ENCODE measurements at regions not wholly inside any gene's neighbourhood (a gene's known extent, or its start where the extent isn't known, plus 50 kb on each side); places are given as distances from the start of the nearest gene placed in this dataset.
"Not testable (repeated sequence)": the region's sequence is repeated elsewhere in the genome, so short reads cannot be mapped to it uniquely, and the experiment has no call there.

DNA sequence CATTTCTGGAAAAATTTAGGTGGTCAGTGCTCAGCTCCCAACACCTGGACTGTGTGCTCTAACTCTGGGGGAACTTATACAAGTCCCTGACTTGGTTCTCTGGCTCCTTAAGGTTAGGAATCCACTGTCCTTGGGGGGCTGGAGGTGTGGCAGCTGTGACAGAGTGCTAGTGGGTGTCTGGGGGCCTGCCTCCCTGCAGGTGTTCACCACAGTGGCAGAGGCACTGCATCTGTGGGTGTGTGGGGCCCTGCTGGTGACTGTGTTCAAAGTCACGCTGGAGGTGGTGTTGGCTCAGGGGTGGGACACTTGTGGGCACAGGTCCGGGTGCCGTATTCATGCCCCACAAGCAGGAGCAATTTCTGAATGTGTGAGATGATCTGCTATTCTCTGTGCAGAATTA, 87.2 kb downstream of the OR4M2 start:
- H3K4me2 ChIP-seq (ENCODE audit: insufficient read depth, low read length); H3K9me3 ChIP-seq (ENCODE audit: low read depth, low read length); H3K36me3 ChIP-seq (ENCODE audit: insufficient read depth, low read length); DNase-seq (ENCODE audit: insufficient read length, low spot score, missing footprints); H3K27ac ChIP-seq (ENCODE audit: low read depth, low read length); H3K27me3 ChIP-seq (ENCODE audit: insufficient read depth, low read length); H3K79me2 ChIP-seq (ENCODE audit: insufficient read depth, low read length); H2AFZ ChIP-seq (ENCODE audit: low read length); H4K20me1 ChIP-seq (ENCODE audit: insufficient read depth, low read length); H3K4me3 ChIP-seq (ENCODE audit: insufficient read depth, low read length); H3K4me1 ChIP-seq (ENCODE audit: insufficient read depth, low read length): not testable (repeated sequence)

DNA sequence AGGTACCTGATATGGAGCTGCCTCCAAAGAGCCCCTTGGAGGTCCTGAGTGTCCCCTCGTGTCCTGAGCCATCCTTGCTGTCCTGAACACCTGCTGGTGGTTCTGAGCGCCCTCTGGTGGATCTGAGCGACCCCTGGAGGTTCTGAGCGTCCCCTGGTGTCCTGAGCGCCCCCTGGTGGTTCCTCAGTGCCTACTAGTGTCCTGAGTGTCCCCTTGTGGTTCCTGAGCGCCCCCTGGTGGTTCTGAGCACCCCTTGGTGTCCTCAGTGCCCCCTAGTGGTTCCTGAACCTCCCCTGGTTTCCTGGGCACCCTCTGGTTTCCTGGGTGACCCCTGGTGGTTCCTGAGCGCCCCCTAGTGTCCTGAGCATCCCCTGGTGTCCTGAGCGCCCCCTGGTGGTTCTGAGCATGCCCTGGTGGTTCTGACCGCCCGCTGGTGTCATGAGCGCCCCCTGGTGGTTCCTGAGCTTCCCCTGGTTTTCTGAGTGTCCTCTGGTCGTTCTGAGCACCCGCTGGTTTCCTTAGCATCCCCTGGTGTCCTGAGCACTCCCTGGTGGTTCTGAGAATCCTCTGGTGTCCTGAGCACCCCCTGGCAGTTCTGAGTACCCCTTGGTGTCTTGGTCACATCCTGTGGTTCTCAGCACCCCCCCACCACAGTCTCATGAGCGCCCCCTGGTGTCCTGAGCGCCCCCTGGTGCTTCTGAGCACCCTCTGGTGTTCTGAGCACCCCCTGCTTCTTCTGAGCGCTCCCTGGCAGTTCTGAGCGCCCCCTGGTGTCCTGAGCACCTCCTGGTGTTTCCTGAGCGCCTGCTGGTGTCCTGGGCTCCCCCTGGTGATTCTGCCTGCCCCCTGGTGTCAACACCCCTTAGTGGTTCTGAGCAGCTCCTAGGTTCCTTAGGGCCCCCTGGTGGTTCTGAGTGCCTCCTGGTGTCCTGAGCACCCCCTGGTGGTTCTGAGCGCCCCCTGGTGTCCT, 93.0 kb downstream of the OR4M2 start:
- H3K27ac ChIP-seq (ENCODE audit: low read depth, low read length); H3K4me2 ChIP-seq (ENCODE audit: insufficient read depth, low read length); DNase-seq (ENCODE audit: insufficient read length, low spot score, missing footprints); H3K4me1 ChIP-seq (ENCODE audit: insufficient read depth, low read length); H3K4me3 ChIP-seq (ENCODE audit: insufficient read depth, low read length); H3K9me3 ChIP-seq (ENCODE audit: low read depth, low read length); H2AFZ ChIP-seq (ENCODE audit: low read length); H3K79me2 ChIP-seq (ENCODE audit: insufficient read depth, low read length); H4K20me1 ChIP-seq (ENCODE audit: insufficient read depth, low read length); H3K27me3 ChIP-seq (ENCODE audit: insufficient read depth, low read length); H3K36me3 ChIP-seq (ENCODE audit: insufficient read depth, low read length): not testable (repeated sequence)

DNA sequence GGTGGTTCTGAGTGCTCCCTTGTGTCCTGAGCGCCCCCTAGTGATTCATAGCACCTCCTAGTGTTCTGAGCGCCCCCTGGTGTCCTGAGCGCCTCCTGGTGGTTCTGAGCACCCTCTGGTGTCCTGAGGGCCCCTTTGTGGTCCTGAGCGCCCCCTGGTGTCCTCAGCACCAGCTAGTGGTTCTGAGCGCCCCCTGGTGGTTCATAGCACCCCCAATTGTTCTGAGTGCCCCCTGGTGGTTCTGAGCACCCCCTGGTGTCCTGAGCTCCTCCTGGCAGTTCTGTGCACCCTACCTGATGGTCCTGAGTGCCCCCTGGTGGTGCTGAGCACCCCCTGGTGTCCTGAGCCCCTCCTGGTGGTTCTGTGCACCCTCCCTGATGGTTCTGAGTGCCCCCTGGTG, 93.8 kb downstream of the OR4M2 start:
- not testable (repeated sequence) for H3K4me1 ChIP-seq (ENCODE audit: insufficient read depth, low read length); H3K79me2 ChIP-seq (ENCODE audit: insufficient read depth, low read length); H3K27ac ChIP-seq (ENCODE audit: low read depth, low read length); H3K27me3 ChIP-seq (ENCODE audit: insufficient read depth, low read length); H4K20me1 ChIP-seq (ENCODE audit: insufficient read depth, low read length); H3K9me3 ChIP-seq (ENCODE audit: low read depth, low read length); H3K36me3 ChIP-seq (ENCODE audit: insufficient read depth, low read length); H3K4me2 ChIP-seq (ENCODE audit: insufficient read depth, low read length); H3K4me3 ChIP-seq (ENCODE audit: insufficient read depth, low read length); H2AFZ ChIP-seq (ENCODE audit: low read length); DNase-seq (ENCODE audit: insufficient read length, low spot score, missing footprints)

DNA sequence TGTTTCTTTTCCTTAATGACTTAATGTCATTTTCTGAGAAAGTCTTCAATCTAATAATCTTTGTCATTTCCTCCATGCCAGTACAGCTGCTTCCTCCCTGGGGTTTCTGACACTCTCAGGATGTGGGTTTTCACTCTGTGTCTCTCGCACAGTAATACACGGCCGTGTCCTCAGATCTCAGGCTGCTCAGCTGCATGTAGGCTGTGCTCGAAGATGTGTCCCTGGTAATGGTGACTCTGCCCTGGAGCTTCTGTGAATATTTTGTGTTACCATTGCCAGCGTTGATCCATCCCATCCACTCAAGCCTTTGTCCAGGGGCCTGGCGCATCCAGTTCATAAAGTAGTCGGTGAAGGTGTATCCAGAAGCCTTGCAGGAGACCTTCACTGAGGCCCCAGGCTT, 97.6 kb downstream of the OR4M2 start:
- H3K4me1 ChIP-seq (ENCODE audit: insufficient read depth, low read length); H4K20me1 ChIP-seq (ENCODE audit: insufficient read depth, low read length); DNase-seq (ENCODE audit: insufficient read length, low spot score, missing footprints); H3K27ac ChIP-seq (ENCODE audit: low read depth, low read length); H3K9me3 ChIP-seq (ENCODE audit: low read depth, low read length); H2AFZ ChIP-seq (ENCODE audit: low read length); H3K4me2 ChIP-seq (ENCODE audit: insufficient read depth, low read length); H3K27me3 ChIP-seq (ENCODE audit: insufficient read depth, low read length); H3K36me3 ChIP-seq (ENCODE audit: insufficient read depth, low read length); H3K79me2 ChIP-seq (ENCODE audit: insufficient read depth, low read length); H3K4me3 ChIP-seq (ENCODE audit: insufficient read depth, low read length): not testable (repeated sequence)

DNA sequence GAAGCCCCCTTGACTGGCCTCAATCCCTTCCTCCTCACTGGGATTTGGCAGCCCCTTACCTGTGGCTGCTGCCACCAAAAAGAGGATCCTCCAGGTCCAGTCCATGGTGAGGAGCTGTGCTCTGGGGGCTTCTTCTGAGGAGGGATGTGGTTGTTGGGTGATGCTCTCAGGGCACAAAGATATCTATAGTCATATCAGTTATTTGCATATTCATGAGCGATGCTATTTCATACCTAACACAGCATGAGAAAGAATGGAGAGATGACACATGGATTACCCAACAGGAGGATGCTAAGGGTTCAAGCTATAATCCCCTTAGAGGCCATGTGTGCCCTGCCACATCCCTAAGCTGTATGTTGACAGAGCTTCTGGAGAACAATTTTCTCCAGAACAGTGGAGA, 98.1 kb downstream of the OR4M2 start:
- H3K79me2 ChIP-seq (ENCODE audit: insufficient read depth, low read length); H3K27me3 ChIP-seq (ENCODE audit: insufficient read depth, low read length); H3K4me3 ChIP-seq (ENCODE audit: insufficient read depth, low read length); DNase-seq (ENCODE audit: insufficient read length, low spot score, missing footprints); H3K4me1 ChIP-seq (ENCODE audit: insufficient read depth, low read length); H3K27ac ChIP-seq (ENCODE audit: low read depth, low read length); H3K9me3 ChIP-seq (ENCODE audit: low read depth, low read length); H3K36me3 ChIP-seq (ENCODE audit: insufficient read depth, low read length); H4K20me1 ChIP-seq (ENCODE audit: insufficient read depth, low read length); H3K4me2 ChIP-seq (ENCODE audit: insufficient read depth, low read length); H2AFZ ChIP-seq (ENCODE audit: low read length): not testable (repeated sequence)

DNA sequence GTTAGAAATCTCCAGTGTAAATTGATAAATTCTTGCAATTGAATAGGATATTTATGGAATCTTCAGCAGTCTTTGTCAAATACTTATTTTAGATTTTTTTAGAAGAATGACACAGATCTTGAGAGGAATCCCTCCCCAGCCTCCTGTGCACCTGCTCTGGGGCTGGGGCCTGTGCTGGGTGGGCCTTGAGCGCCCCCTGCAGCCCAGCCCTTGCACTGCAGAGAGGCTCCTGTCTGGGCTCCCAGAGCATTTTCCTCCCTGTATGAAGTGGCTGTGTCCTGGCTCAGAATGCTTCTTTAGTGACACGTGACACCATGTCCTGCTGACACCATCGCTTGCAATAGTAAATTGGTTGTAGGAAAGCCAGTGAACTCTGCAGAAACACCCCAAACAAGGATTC, 98.7 kb downstream of the OR4M2 start:
- H3K4me1 ChIP-seq (ENCODE audit: insufficient read depth, low read length); H3K27ac ChIP-seq (ENCODE audit: low read depth, low read length); H3K79me2 ChIP-seq (ENCODE audit: insufficient read depth, low read length); H3K36me3 ChIP-seq (ENCODE audit: insufficient read depth, low read length); DNase-seq (ENCODE audit: insufficient read length, low spot score, missing footprints); H2AFZ ChIP-seq (ENCODE audit: low read length); H3K4me3 ChIP-seq (ENCODE audit: insufficient read depth, low read length); H3K27me3 ChIP-seq (ENCODE audit: insufficient read depth, low read length); H3K4me2 ChIP-seq (ENCODE audit: insufficient read depth, low read length); H4K20me1 ChIP-seq (ENCODE audit: insufficient read depth, low read length); H3K9me3 ChIP-seq (ENCODE audit: low read depth, low read length): not testable (repeated sequence)

DNA sequence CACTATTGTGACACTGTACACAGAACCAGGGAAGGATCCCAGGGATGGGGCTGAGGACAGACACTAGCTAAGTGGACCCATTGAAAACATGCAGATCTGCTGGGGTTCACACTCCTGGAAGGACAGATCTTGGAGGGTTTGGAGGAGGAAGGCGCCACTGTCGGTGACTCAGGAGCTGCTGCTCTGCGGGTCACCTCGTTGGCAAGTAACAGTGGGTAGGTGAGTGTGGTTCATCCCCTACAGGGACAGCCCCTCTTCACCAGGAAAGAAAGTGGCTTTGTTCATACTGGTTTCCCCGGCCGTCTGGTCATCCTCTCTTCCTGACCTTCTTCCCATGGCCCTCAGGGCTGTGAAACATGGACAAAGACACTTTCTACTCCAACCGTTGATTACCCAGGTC, 100.3 kb downstream of the OR4M2 start:
- not testable (repeated sequence) for H3K27me3 ChIP-seq (ENCODE audit: insufficient read depth, low read length); H2AFZ ChIP-seq (ENCODE audit: low read length); H3K36me3 ChIP-seq (ENCODE audit: insufficient read depth, low read length); H4K20me1 ChIP-seq (ENCODE audit: insufficient read depth, low read length); H3K27ac ChIP-seq (ENCODE audit: low read depth, low read length); H3K4me1 ChIP-seq (ENCODE audit: insufficient read depth, low read length); H3K79me2 ChIP-seq (ENCODE audit: insufficient read depth, low read length); DNase-seq (ENCODE audit: insufficient read length, low spot score, missing footprints); H3K4me2 ChIP-seq (ENCODE audit: insufficient read depth, low read length); H3K9me3 ChIP-seq (ENCODE audit: low read depth, low read length); H3K4me3 ChIP-seq (ENCODE audit: insufficient read depth, low read length)

DNA sequence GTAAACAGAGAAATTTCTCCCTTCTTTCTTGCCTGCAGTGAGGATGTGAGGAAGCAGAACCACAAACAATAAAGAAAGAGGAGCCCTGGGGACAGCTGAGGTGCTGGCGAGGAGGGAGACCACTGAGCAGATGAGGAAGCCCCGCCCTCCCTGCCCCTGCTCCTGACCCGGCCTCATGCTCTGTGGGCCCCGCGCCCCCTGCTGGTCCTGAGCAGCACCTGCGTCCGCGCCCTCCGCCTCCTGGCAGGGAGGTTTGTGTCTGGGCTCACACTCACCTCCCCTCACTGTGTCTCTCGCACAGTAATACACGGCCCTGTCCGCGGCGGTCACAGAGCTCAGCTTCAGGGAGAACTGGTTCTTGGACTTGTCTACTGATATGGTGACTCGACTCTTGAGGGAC, 104.4 kb downstream of the OR4M2 start:
- not testable (repeated sequence) for H2AFZ ChIP-seq (ENCODE audit: low read length); H3K27ac ChIP-seq (ENCODE audit: low read depth, low read length); H3K9me3 ChIP-seq (ENCODE audit: low read depth, low read length); H3K36me3 ChIP-seq (ENCODE audit: insufficient read depth, low read length); H3K4me3 ChIP-seq (ENCODE audit: insufficient read depth, low read length); H3K79me2 ChIP-seq (ENCODE audit: insufficient read depth, low read length); H3K4me2 ChIP-seq (ENCODE audit: insufficient read depth, low read length); H3K4me1 ChIP-seq (ENCODE audit: insufficient read depth, low read length); H3K27me3 ChIP-seq (ENCODE audit: insufficient read depth, low read length); DNase-seq (ENCODE audit: insufficient read length, low spot score, missing footprints); H4K20me1 ChIP-seq (ENCODE audit: insufficient read depth, low read length)

DNA sequence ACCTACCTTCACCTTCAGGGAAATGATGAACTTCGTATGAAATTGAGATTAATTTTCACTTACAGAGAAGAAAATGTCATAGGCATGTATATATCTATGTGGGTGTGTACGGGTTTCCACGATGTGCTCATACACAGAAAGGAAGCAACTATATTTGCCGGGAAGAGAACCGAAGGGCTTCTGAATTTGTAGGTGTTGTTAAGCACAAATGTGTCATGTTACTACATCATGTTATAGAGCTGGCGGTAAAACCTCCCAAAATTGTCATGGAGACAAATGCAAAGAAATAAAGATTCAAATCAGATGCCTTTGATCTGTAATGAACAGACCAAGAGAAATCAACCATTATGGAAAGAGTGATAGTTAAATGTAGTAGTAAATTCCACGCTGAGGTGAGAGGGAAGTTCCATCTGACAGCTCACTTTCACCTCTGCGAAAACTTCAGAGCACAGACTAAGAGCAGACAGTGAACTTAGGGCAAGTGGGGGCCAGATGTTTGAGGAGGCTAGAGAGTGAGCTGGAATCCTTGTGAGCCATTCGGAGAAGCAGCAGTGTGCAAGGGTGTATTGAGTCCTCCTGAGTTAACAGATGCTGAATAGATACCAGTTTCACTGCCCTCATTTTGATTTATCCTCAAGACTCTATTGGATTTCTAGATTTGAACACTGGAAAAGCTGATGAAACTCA, 106.7 kb downstream of the OR4M2 start:
- not testable (repeated sequence) for H4K20me1 ChIP-seq (ENCODE audit: insufficient read depth, low read length); H3K27ac ChIP-seq (ENCODE audit: low read depth, low read length); H3K4me1 ChIP-seq (ENCODE audit: insufficient read depth, low read length); H3K4me3 ChIP-seq (ENCODE audit: insufficient read depth, low read length); H3K4me2 ChIP-seq (ENCODE audit: insufficient read depth, low read length); H3K27me3 ChIP-seq (ENCODE audit: insufficient read depth, low read length); H3K36me3 ChIP-seq (ENCODE audit: insufficient read depth, low read length); H3K79me2 ChIP-seq (ENCODE audit: insufficient read depth, low read length); H2AFZ ChIP-seq (ENCODE audit: low read length); DNase-seq (ENCODE audit: insufficient read length, low spot score, missing footprints); H3K9me3 ChIP-seq (ENCODE audit: low read depth, low read length)

Measured in osteoblast (primary cell).